Hematopoietic multipotent progenitor cell treated with erythropoietin and hydrocortisone succinate and interleukin-3 and kit ligand, for 17 days (in vitro differentiated cells): ENCODE measurements at regions not wholly inside any gene's neighbourhood (a gene's known extent, or its start where the extent isn't known, plus 50 kb on each side); places are given as distances from the start of the nearest gene placed in this dataset.

Experiments
- DNase-seq: peaks from one replicate; pipeline ENCODE4 v3.0.0-alpha.2; 2015; ENCODE audit warnings: low spot score

DNA sequence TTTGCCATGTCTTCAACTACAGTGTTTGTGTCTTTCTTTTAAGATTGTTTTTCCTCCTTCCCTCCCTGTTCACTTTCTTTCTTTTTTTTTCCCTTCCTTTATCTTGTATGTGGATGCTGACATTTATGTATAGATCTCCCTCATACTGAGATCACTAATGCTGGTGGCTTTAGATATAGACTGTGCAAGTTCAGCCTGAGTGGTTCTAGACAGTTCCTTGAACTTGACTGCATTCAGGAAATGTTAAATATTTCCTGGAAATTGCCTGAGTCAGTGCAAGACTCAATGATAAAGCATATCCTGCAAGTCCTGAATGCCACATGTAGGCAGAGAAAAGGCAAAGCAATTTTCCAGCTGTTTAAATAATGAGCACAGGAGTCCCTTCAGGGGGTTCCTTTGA, 182.5 kb upstream of the NR3C1 start:
- DNase-seq: no peak

DNA sequence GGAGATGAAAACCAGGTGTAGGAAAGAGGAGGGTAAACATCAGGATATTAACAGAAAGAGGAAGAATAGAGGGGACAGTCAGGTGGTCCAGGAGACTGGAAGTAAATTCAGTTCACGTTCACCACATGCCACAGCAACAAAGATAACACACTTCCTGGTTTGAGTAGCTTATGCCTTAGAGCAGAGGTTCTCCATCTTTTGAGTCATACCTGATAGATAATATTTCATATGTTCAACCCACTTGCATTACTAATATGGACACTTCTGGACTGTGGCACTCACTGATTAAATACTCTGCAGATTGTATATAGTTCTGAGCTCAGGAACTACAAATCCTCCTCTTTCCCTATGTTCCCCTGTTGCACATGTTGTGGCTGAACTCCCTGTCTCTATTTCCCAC, 179.9 kb upstream of the NR3C1 start:
- no peak for DNase-seq

DNA sequence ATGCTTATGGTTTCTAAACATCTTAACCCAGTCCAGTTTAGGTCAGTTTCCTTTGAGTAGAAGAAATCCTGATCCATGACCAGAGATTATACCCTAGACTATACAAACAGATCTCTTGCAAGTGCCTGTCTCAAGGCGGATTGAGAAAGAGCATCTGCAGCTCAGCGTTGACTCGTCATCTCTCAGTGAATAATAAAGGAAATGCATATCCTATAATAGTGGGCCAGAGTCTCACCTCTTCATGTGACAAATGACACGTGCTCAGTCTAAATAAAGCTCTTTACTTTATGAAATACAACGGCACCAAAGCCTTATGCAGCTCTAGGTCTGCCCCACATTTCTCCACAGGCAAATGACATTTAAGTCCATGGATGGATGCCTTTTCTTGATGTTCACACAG, 179.4 kb upstream of the NR3C1 start:
- no peak for DNase-seq

DNA sequence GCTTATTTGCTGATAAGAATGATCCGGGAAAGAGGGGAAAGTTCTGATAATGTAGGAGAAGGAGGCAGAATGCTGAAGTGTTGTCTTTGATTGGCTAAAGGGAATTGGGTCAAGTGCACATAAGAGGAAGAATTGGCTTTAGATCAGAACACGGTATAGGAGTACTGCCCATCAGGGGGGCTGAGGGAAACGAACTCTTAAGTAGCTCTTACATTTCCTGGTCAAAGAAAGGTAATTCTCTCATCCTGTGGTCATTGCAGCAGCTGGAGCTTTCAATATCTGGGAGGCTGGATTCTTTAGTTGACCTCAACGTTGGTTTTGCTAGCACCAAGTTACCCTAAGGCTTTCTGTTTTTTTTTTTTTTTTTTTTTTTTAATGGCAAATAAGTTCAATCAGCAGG, 178.7 kb upstream of the NR3C1 start:
- DNase-seq: no peak

DNA sequence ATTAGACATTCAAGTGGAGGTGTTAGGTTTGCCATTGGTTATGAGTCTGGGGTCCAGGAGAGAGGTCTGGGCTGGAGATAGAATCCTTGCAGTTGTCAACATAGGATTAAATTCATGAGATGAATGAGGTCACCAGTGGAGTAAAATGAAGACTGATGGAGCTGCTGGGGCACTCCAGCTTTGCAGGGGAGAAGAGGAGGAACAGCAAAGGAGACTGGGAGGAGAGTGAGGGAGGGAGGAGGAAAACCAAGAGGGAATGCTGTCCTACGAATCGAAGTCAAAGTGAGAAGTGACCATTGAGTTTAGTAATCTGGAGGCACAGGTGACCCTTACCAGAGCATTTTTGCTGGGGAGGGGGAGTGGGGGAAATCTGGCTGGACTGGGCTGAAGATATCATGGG, 178.2 kb upstream of the NR3C1 start:
- DNase-seq: no peak

DNA sequence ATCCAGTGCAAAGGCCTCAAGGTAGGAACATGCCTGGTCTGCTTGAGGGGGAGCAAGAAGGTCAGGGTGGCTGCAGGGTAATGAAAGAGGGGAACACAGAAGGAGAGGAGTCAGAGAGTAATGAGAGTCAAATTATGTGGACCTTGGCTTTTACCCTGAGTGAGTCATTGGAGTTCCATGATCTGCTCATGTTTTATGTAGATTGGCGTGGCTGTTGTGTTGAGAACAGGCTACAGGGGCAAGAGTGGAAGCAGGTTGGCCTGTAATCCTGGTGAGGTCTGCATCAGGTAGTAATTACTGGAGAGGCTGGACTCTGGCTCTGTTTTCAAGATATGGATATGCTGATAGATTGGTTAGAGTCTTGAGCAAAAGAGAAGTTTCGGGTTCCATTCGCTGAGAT, 177.7 kb upstream of the NR3C1 start:
- DNase-seq: no peak

DNA sequence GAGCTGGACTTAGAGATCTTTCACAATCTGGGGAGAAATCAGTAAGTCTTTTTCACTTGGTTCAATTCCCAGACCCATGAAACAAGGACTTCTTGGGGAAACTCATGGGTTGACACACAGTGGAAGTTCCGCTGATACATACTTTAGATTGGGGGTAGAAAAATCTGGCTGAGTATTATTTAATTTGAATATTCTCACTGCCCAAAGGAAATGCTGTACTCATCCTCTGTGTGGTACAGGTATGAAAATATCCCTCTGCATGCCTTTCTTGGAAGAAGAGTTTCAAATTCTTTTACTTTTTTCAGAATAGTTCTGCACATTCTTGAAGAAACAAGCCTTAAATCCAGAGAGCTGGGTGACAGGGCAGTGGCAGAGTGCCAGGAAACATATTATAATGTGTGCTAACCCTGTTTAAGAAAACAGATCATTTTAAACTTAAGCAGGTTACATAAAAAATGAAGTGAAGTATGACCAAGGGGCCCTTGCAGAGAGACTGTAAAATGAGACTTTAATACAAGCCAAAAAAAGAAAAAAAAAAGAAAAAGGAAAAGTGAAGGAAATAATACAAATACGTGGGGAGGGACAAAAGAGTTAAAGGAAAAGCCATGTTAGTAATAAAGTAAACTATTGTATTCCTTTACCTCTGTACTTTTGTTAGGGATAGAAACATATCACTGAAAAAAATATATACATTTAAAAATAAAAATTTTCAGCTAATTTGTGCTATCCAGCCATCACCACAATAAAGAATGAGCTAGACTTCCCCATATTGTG, 173.4 kb upstream of the NR3C1 start:
- DNase-seq: no peak

DNA sequence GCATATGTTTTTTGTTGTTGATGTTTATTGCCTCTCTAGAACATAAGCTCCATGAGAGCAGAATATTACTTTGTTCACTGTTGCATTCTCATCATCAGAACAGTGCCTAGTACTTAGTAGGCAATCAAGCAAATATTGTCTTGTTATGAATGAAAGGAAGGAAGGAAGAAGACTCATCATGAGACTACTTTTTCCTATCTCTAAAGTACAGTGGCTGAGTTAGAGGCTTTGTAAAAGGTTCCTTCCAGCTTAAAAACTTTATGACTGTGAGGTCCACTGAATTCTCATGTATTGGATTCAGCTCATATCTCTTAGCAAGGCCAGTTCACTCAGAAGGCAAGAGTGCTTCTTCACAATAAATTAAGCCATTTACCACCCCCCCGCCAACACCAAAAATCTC, 171.8 kb upstream of the NR3C1 start:
- no peak for DNase-seq

DNA sequence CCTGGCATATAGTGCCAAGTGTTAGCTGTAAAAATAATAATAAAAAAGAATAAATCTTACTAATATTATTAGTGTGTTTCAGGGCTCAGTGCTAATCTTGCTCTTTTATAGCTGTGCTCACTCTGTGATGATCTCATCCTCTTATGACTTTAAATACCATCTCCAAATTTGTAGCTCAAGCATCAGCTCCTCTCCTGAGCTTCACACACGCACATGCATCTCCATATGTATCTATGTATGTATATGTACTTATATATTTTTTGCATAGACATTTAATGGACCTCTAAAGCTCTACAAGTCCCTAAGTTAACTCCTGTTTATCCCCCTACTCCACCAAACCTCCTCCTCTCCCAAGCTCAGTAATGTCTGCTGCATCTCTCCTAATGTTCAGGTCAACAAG, 170.8 kb upstream of the NR3C1 start:
- DNase-seq: no peak

DNA sequence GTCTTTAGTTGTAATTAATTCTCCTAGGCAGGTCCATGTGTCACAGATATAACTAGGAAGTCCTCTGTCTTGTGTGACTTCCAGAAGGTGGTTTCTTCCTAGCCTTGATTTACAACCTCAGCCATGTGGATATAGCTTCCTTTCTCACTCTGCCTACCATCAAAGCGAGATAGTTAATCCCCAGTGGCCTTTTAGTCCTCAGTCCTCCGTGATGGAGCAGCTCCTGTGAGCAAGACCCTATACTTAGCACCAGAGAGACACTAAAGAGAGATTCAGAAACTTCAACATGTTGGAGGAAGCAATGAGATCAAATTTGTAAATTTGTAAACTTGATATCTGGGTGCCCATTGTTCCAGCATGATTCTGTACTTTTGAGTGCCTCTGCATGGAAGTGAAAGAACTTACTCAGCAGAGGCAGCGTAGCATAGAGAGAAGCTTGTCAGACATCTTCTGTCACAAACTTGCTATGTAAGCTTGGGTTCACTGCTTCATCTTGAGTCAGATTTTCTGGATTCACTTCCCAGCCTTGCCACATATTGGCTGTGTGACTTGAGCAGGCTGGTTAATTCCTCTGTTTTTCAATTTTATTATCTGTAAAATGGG, 170.2 kb upstream of the NR3C1 start:
- no peak for DNase-seq

DNA sequence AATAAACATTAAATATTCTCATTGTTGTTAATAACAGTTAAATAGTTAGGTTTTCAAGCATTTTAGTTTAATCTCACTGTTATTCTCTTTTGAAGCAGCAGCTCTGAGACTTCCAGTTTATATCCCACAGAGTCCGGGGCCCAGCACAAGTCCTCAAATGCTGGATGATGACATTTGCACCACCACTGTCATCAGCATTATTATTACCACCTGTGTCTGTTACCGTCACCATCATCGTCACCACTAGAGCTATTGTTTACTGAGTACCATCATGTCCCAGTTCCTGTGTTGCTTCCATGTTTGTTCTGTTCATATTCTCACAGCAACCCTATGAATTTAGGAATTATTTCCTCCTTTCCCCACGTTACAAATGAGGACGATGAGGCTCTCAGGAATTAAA, 169.2 kb upstream of the NR3C1 start:
- no peak for DNase-seq

DNA sequence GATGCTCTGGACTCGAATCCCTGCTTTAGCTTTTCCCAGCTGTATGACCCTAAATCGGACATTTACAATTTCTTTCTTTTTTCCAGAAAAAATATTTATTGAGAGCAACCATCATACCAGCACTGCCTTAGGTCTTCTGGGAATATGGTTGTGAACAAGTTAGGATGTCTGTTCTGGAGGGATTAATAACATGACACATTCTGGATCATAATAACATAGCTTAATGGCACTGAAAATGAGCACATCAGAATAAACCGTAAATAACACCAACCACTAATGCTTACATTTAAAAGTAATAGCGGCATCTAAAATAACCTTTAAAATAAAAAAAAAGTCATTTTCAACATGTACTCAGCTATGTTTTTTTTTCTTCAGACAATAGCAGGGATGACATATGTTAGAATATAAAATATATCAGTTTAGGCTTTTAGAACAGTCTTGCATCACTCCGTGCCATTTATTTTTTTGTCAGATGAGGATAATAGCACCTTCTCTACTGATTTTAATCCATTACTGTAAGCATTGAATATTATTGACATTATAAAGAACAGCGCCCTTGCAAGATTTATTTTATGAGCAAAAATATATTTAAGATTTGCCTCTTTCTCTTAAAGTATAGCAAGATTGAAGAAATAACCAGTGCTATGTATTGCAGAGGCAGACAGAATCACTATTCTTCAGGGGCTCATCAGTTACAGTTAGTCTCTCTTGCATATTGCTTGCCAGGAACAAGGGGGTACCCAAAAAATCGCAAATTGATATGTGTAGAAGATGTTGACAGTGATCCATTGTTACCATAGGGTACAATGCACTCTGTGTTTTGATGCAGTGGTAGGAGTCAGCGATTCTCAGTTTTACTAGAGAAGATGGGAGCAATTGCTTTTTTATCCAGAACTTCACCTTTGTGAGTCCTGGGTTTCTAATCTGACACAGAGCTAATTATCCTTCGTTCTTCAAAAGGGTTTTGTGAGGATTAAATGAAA, 168.4 kb upstream of the NR3C1 start:
- no peak for DNase-seq

DNA sequence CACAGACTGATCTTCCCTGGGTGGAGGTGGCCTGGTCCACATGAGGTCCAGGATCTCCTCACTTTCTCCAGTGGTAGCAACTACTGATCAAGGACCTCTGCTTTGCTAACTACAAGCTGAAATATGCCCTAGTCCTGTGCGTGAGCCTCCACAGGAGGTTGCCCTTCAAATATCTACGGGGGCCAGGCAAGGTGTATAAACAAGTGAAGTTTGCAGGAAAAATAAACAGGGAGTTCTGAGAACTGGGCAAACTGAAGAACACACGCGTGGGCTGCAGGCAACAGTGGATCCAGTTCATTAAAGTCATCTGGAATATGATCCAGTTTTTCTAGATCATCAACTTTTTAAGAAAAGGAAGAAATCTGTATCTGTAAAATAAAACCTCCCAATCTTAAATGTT, 167.5 kb upstream of the NR3C1 start:
- no peak for DNase-seq

DNA sequence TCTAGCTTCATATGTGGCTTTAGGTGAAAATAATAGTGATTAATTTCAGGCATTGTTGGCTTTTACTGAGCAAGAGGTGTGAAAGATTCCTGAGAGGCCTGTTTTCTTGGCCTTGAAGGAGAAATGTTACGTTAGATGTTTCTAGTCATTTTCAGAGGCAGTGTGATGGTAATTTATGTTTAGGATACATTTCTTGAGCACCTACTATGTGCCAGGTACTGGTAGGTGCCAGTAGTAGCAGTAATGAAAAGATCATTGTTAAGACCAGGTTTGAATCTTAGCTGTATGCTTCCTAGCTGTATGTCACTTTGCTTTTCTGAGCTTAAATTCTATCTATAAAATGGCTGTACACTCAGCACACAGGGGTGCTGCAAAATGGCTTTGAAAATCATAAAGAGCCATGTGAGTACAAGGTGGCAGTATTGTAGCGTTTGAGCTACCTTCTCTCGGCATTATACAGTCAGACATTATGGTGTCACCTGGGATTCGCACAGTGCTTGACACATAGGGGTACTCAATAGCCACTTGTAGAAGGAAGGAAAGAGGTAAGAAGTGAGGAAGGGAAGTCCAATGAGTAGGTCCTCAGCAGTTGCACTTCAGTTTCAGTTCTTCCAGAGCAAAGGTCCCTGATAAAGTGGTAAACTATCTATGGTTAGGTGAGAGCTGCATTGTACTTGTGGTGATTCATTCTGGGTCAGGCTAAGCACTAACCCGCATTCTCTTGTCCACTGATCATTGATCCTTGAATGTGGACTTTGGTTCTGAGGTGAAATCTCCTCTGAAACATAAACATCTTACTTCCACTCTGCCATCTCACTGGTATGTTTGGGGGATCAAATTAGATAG, 166.5 kb upstream of the NR3C1 start:
- DNase-seq: no peak

DNA sequence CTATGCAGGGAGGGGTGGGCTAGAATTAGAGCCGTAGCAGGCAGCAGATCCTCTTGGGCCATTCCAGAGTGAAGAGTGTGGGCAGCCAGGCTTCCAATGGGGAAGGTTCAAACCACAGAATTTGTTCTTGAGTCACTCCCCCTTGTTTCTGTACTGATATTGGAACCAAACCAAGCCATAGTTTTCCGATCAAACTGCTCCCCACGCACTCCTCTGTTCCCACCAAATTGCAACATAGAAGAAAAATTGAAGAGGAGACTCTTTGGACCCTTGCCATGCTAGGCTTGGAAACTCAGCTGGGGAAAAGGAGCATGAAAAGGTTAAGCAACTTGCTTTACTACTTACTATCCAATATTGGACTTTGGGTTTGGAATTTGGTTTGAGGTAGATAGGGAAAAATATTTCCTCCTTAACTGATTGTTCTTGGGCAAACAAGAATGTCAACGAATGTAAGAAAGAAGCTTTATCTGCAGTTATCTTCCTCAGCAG, 165.8 kb upstream of the NR3C1 start:
- no peak for DNase-seq

DNA sequence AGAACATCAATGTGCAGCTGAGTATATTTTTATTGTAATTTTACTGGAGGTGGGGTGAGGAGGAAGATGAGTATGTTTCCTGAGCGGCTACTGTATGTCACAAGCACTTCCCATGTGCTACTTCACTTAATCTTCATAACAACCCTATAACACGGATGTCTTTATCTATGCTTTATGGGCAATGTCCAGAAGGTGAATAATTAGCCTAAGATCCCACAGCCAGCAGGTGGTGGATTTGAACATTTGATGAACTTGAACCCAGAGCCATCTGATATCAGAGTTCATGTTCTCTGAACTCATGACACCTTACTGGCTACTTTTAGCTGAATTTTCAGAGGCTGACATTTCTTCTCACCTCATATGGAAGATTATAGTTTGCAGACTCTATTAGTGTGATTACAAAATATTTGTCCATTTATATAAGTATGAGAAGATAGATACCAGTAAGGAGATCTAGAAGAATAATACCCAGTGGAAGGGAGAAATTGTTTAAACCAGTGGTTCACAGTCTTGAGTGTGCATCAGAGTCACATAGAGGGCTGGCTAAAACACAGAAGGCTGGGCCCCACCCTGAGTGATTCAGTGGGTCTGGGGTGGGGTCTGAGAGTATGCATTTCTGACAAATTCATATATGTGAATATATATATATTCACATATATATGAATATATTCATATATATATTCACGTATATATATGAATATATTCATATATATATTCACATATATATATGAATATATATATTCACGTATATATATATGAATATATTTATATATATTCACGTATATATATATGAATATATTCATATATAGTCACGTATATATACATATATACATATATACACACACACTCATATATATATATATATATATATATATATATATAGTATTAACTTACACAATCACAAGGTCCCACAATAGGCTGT, 164.4 kb upstream of the NR3C1 start:
- DNase-seq: no peak

DNA sequence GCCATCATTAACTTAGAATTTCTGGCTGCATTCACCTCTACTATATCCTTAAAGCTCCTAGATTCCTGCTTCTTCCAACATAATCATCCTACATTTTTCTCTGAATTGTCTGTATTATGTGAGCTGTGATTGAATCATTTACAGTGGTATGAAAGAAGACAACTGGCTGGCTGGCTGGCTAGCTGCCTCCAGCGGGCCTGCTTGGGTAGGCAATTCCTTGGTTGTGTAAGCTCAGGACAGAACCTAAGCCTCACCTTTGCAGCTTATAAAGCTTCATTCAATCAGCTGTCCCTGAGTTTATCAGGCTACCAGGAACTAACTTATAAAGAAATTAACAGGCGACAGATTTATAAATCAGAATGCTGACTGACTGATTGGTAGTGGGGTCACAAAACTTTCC, 162.7 kb upstream of the NR3C1 start:
- DNase-seq: no peak

DNA sequence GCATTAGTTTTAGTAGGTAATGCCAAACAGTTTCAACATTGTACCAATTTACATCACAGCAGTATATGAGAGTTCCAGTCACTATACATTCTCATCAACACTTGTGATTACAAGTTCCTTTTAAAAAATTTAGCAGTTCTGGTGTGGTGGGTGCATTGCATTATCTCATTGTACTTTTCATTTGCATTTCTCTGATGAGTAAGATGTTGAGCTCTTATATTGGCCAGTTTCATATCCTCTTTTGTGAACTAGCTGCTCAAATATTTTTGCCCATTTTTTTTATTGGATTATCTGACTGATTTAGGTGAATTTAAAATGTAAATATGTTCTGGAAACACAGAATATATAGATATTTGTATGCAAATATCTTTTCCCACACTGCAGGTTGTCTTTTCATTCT, 160.9 kb upstream of the NR3C1 start:
- DNase-seq: no peak

DNA sequence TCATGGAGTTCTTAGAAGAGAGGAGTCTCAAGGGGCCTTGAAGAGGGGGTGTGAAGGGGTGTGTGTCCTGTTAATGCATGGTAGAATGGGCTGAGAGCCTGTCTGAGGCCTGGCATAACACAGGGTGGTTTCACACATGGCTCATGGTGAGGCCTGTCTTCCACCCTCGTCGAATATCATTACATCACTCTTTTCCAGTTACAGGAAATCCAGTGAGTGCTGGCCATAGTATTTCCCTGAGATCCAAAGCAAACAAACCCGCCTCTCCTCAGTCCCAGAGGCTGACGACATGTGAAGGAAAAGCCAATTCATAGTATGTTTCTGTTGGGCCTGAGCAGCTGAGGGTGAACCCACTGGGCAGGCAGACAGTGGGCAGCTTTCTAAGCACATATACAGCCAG, 159.4 kb upstream of the NR3C1 start:
- no peak for DNase-seq

DNA sequence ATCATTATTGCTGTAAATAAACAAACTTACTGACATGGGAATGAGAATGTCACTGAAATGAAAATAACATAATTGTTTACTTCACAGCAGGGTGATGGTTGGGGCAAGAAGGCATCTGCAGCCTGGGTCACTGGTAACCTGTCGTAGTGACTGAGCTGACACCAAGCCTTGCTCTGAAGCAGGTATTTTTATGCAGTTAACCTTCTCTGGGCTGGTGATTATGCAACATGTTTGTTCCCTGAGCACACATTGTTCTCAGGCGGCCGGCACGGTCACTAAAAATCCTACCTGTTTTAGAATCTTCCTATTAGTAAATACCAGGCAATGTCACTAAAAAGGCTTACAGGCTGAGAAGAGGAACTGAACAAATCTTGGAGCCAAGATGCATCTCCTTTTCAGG, 157.7 kb upstream of the NR3C1 start:
- no peak for DNase-seq

DNA sequence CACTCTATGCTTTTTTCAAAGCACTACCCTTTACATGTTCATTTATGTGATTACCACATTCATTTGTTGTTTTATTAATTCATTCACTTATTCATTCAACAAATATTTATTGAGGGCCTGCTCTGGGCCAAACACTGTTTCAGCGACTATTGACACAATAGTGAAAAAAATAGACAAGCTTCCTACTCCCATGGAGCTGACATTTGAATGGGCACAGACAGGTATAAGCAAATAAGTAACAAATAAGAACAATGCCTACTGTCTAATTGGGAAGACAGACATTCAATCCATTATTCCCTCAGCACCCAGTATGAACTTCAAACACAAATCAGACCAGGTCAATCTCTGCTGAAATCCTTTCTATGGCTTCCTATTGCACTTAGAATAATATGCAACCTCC, 156.9 kb upstream of the NR3C1 start:
- no peak for DNase-seq
